ENCODE measurements at regions not wholly inside any gene's neighbourhood (a gene's known extent, or its start where the extent isn't known, plus 50 kb on each side); places are given as distances from the start of the nearest gene placed in this dataset.
"Not testable (repeated sequence)": the region's sequence is repeated elsewhere in the genome, so short reads cannot be mapped to it uniquely, and the experiment has no call there.

- H3K36me3 ChIP-seq = no peaks in the 10 kb centered on the region
- no peak for ATAC-seq
- no peaks in the 10 kb centered on the region for H3K4me1 ChIP-seq
- no peak for TF ChIP-seq CTCF (IDR thresholded peaks at IDR 0.05)
- no peak overlapping the region for H3K27ac ChIP-seq
- no peaks in the 10 kb centered on the region for H3K27me3 ChIP-seq
- DNase-seq = no peak
- peaks cover 0 to 28% (median 4%) of the 10 kb centered on the region in 11 donors for H3K9me3 ChIP-seq
- H3K4me3 ChIP-seq = no peak overlapping the region
- intact Hi-C loops (cut with DNase I) = no loop called here
These were observed 394.0 kb downstream of the DMRTA1 start for GRCh38 chr9:22840641-22841040.

- WGBS, 2 donors = 73 to 75% methylated on average over 1 of the region's 1 CpG
- DNase-seq; H3K4me3 ChIP-seq; H3K36me3 ChIP-seq; H3K4me1 ChIP-seq; intact Hi-C loops (cut with DNase I); H3K27ac ChIP-seq; H3K27me3 ChIP-seq; ATAC-seq: not testable (repeated sequence)
- H3K9me3 ChIP-seq = peaks cover 0 to 60% (median 18%) of the 10 kb centered on the region in 11 donors
These were observed 398.6 kb downstream of the DMRTA1 start for GRCh38 chr9:22845243-22845642.

DNA sequence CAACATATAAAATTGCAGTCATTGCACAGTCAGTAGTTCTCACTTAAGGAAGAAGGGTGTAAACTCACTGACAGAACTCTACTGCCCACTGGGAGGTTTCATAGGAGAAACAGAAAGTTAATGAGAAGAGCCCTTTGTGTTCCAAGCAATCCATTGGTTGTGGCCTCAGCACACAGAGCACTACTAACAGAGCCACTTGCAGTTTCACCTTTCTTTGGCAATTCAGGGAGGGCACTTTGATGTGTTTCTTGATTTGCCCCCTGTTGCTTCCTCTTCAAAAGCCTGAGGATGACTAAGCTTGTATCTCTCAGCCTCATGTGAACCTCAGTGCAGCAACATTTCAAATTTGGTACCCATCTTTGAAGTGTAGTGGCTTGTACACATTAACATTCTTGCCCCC, 409.4 kb downstream of the DMRTA1 start:
- no peak for TF ChIP-seq CTCF (IDR thresholded peaks at IDR 0.05)
- H3K27me3 ChIP-seq = no peaks in the 10 kb centered on the region
- ATAC-seq = no peak
- H3K36me3 ChIP-seq = no peaks in the 10 kb centered on the region
- intact Hi-C loops (cut with DNase I) = no loop called here
- peaks cover 0 to 34% (median 3%) of the 10 kb centered on the region in 11 donors for H3K9me3 ChIP-seq
- no peak overlapping the region for H3K27ac ChIP-seq
- DNase-seq = no peak
- no peak overlapping the region for H3K4me3 ChIP-seq
- H3K4me1 ChIP-seq = no peaks in the 10 kb centered on the region

DNA sequence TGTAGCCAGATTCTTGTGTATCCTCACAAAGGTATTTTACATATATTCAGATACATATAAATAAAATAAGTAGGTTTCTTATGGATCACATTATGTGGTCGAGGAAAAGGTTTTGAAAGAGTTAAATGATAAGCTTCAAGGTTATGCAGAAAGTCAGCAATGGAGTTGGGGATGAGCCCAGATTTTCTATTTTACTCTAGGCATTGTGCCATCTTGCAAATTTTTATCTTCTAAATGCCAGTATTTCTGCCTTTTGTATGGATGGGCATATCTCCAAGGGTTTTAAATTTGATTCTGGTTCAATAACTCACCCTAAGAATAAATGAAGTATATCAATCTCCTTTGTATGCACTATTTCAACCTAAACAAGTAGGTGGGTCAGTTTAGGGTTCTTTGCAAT, 410.7 kb downstream of the DMRTA1 start:
- no peak for ATAC-seq
- Histone ChIP-seq H3K4me3 (no peak overlapping the region), H3K4me1 (no peaks in the 10 kb centered on the region), H3K27me3 (no peaks in the 10 kb centered on the region), H3K9me3 (peaks cover 0 to 41% (median 7%) of the 10 kb centered on the region in 11 donors), H3K27ac (no peak overlapping the region), H3K36me3 (no peaks in the 10 kb centered on the region)
- 49 to 68% methylated on average over 1 of the region's 1 CpG for WGBS, 2 donors
- no peak for TF ChIP-seq CTCF (IDR thresholded peaks at IDR 0.05)
- no peak for DNase-seq
- intact Hi-C loops (cut with DNase I) = no loop called here

- 90 to 91% methylated on average over 24 to 25 of the region's 25 CpGs for WGBS, 2 donors
These were observed 416.5 kb downstream of the DMRTA1 start for GRCh38 chr9:22863106-22863505.

More at GRCh38 chr9:22863106-22863505, 416.5 kb downstream of the DMRTA1 start:
- Histone ChIP-seq H3K4me3 (no peak overlapping the region), H3K27ac (no peak overlapping the region), H3K36me3 (no peaks in the 10 kb centered on the region), H3K9me3 (peaks cover 0 to 45% (median 7%) of the 10 kb centered on the region in 11 donors), H3K27me3 (no peaks in the 10 kb centered on the region), H3K4me1 (no peaks in the 10 kb centered on the region)
- no peak for TF ChIP-seq CTCF (IDR thresholded peaks at IDR 0.05)
- peak in 1 of 8 donors; percentile 55 for ATAC-seq
- no peak for DNase-seq
- intact Hi-C loops (cut with DNase I) = no loop called here

Data from heart right ventricle (tissue), 16 donors.